ELR (cell line): ENCODE measurements at regions not wholly inside any gene's neighbourhood (a gene's known extent, or its start where the extent isn't known, plus 50 kb on each side); places are given as distances from the start of the nearest gene placed in this dataset.
A peak's percentile ranks its signal among the peaks of the same experiment; 100 is the strongest.
"Not testable (repeated sequence)": the region's sequence is repeated elsewhere in the genome, so short reads cannot be mapped to it uniquely, and the experiment has no call there.

Experiments used
- DNase-seq: peaks from one replicate; pipeline ENCODE4 v3.0.0-alpha.2; 2015; ENCODE audit warnings: low read depth

DNA sequence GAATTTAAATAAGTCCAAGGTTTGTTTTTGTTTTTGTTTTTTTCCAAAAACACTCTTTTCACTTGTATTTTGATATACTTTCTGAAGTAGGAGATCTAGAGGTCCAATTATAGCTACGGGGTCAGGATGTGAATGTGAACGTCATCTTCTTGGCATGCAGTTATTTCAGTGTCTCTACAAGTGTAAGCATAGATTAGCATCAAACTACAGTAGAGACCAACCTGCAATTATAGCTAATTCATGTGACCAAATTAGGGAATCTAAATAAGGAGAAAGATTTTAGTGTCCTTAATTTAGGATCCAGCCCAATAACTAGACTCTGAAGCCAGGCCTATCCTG, 107.3 kb upstream of the PALMD start:
- DNase-seq, result peak; percentile 46

DNA sequence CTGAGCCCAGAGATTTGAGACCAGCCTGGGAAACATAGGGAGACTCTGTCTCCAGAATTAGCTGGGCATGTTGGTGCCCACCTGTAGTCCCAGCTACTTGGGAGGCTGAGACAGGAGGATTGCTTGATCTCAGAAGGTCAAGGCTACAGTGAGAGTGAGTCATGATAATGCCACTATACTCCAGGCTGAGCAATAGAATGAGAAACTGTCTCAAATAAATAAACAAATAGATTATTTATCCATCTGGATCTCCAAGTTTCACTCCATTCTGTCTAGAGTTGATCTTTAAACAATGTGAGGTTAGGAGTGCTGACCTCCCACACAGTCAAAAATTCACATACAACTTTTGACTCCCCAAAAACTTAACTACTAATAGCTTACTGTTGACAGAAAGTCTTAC, 106.8 kb upstream of the PALMD start:
- DNase-seq, result peak; percentile 43

GRCh38 chr1:99540744-99541143, 105.2 kb upstream of the PALMD start:
- no peak for DNase-seq

GRCh38 chr1:99544328-99544727, 101.6 kb upstream of the PALMD start:
- peak; percentile 73 for DNase-seq

- DNase-seq, result peak; percentile 58
Measured at GRCh38 chr1:99546432-99547416, 99.2 kb upstream of the PALMD start.

GRCh38 chr1:99548943-99549605, 96.8 kb upstream of the PALMD start:
- no peak for DNase-seq

GRCh38 chr1:99550198-99550597, 95.7 kb upstream of the PALMD start:
- no peak for DNase-seq

GRCh38 chr1:99551812-99552614, 93.9 kb upstream of the PALMD start:
- no peak for DNase-seq

GRCh38 chr1:99553301-99553700, 92.6 kb upstream of the PALMD start:
- no peak for DNase-seq

DNA sequence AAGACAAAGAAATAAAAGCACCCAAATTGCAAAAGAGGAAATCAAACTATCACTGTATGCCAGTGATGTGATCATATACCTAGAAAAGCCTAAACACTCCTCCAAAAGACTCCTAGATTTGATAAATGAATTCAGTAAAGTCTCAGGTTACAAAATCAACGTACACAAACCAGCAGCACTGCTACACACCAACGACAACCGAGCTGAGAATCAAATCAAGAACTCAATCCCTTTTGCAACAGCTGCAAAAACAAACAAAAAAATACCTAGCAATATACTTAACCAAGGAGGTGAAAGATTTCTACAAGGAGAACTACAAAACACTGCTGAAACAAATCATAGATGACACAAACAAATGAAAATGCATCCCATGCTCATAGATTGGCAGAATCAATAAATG, 92.1 kb upstream of the PALMD start:
- DNase-seq, result not testable (repeated sequence)

- DNase-seq, result no peak
Measured at GRCh38 chr1:99554727-99555126, 91.2 kb upstream of the PALMD start.

DNA sequence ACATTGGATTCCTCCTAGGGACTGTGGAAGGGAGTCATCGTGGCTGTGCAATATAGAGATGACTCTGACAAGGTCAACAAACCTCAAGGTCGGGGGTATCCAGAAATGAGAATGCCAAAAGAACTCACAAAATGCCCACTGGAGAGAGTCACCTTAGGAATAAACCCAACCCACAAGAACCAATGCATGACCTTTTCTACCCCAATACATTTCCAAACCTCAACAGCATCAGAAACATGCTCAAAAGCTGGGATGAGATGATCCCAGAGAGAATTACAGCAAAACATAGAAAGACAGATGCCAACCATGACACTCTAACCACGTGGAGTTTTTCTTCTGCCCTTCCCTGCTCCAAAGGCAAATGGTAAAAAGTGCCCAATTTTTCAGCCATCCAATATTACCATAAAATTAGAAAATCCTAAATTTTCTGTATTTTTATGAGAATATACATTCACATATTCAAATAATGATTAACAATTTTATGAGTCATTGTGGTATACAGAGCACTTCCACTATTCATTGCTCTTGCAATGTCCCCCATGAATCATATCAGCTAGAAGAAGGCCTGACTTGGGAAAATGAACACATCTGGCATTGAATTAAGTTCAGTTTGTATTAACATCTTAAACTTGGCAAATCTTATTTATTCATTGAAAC, 88.2 kb upstream of the PALMD start:
- DNase-seq, result peak; percentile 94

DNA sequence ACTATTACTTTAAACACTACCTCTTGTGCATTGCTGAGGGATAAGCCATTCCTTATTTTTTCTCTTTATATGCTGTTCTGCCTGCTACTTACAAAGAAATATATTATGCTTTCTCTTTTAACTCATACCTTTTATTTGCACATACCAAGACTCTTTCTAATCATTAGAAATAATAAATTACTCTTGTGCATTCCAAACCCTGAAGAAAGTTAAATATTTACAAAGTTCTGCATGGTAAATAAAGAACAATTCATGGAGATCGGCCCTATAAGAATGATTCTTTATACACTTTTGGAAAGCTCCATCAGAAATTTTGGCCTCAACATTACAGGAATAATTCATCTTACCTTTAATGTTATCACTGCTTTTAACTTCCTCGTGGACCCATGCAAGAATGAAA, 86.7 kb upstream of the PALMD start:
- no peak for DNase-seq

DNA sequence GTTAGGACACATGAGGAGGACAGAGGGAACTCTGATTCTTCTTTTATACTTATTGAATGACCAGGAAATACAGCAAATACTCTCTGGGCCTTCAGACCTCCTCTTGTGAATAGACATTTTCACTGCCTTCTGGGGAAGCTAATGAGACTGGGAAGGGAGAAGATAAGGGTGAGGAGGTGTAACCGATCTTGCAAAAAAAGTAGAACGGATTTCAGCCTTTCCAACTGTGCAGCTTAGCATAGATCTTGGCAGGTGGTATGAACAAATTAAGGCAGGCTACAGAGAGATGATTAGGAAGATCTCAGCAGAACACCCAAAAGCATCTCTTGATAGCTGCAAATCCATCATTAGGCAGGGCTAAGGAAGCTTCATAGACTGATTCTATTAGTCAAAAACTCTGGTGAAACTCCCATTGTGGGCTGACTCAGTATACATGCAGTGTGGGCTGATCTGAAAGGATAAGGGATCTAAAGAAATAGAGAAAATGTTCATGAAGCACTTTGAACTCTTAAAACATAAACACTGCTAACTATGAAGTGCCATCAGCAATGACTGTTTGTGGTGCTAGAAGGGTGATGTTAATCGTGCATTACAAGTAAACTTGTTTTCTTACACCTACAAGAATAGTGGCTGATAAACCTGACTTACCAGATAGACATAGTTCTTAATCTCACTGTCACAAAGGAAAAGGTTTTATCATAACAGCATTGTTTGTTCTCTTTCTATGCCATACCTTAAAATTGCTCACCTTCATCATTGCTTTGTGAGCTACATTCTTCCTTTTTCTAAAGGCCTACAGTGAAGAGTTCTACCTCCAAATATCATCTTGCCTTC, 85.5 kb upstream of the PALMD start:
- DNase-seq, result peak; percentile 16

GRCh38 chr1:99561952-99562351, 84.0 kb upstream of the PALMD start:
- DNase-seq, result no peak

- DNase-seq, result peak; percentile 86
Measured at GRCh38 chr1:99565606-99566289, 80.2 kb upstream of the PALMD start.

- DNase-seq, result peak; percentile 26
Measured at GRCh38 chr1:99566290-99567021, 79.5 kb upstream of the PALMD start.

DNA sequence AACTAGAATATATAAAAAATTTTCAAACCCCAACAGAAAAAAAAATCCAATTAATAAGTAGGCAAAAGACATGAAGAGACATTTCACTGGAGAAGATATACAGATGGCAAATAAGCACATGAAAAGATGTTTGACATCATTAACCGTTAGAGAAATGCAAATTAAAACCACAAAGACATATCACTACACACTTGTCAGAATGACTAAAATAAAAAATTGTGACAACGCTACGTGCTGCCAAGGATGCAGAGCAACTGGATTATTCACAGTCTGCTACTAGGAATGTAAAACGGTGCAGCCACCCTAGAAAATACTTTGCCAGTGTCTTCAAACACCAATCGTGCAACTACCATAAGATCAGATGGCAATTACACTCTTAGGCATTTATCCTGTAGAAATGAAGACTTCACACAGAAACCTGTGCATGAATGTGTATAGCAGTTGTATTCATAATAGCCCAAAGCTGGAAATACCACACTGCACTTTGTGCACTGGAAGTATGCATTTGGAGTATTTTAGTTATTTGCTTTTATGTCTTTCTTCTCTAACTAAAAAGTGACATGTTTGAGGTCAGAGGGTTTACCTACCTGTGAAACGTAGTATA, 75.3 kb upstream of the PALMD start:
- peak; percentile 25 for DNase-seq

DNA sequence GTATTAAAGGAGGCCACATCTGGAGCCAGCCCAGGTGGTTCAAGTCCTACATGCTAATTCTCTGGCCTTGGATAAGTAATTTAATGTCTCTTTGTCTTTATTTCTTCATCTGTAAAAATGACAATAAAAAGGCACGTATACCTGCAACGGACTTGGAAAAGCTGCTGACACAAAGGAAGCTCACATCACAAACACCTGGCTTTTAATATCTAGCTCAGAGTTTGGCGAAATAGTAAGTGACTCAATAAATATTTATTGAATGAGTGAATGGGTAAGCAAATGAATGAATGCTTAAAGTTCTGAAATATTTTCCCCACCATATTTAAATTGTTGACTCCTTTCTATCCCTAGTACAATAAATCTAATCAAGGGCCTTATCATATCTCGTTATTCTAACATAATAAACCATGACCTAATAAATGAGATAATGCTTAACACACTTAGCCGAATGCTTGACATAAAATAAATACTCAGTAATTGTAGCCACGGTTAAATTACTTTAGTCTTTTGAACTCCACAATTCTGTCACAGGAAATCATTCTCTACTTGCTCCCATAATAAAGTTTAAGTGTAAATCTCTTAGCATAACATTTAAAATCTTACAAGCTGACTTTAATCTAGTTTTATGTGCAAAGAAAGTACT, 74.7 kb upstream of the PALMD start:
- DNase-seq, result no peak
